ENCODE measurements at regions not wholly inside any gene's neighbourhood (a gene's known extent, or its start where the extent isn't known, plus 50 kb on each side); places are given as distances from the start of the nearest gene placed in this dataset.

DNA sequence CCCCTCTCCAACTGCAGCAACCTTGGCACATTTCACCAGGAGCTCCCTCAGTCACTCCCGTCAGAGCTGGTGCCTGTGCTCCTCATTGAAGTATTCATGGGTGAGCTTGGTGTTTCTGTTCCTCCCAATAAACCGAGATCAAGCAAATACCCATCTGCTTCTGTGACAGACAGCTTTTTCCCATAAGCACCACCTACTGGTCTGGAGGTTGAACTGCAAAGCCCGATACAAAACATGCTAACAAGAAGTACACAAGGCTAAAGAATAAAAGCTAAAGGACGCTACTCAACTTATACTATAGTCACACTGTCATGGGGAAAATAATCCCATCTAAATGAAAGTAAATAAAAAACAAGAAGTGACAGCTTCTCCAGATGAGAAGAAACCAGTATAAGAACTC lies 111.9 kb upstream of the C21orf91 start:
- no peak for TF ChIP-seq ZFX (IDR thresholded peaks at IDR 0.05; ENCODE audit: borderline replicate concordance)
- TF ChIP-seq, protein P1, sequence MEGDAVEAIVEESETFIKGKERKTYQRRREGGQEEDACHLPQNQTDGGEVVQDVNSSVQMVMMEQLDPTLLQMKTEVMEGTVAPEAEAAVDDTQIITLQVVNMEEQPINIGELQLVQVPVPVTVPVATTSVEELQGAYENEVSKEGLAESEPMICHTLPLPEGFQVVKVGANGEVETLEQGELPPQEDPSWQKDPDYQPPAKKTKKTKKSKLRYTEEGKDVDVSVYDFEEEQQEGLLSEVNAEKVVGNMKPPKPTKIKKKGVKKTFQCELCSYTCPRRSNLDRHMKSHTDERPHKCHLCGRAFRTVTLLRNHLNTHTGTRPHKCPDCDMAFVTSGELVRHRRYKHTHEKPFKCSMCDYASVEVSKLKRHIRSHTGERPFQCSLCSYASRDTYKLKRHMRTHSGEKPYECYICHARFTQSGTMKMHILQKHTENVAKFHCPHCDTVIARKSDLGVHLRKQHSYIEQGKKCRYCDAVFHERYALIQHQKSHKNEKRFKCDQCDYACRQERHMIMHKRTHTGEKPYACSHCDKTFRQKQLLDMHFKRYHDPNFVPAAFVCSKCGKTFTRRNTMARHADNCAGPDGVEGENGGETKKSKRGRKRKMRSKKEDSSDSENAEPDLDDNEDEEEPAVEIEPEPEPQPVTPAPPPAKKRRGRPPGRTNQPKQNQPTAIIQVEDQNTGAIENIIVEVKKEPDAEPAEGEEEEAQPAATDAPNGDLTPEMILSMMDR (IDR thresholded peaks at IDR 0.05) = peak; percentile 66
- no peak overlapping the region for H3K27ac ChIP-seq

DNA sequence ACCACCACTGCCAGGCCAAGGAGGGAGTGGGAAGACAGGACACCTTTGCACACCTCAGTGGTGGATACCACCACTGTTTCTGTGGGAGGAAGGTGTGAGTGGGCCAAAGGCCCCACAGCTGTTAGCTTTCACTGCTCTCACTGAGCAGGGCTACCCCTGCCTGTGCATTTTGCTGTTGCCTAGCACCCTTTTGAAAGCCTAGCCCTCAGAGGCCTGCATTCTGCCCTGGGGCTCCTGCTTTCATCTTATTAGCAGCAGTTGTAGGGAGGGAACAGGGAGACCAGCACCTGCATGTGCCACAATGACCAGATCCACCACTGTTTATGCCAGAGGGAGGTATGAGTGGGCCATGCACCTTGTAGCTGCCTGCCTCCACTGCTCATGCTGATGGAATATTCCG lies 110.9 kb upstream of the C21orf91 start:
- no peak overlapping the region for H3K27ac ChIP-seq
- TF ChIP-seq, protein P1 (IDR thresholded peaks at IDR 0.05) = no peak
- no peak for TF ChIP-seq ZFX (IDR thresholded peaks at IDR 0.05; ENCODE audit: borderline replicate concordance)

DNA sequence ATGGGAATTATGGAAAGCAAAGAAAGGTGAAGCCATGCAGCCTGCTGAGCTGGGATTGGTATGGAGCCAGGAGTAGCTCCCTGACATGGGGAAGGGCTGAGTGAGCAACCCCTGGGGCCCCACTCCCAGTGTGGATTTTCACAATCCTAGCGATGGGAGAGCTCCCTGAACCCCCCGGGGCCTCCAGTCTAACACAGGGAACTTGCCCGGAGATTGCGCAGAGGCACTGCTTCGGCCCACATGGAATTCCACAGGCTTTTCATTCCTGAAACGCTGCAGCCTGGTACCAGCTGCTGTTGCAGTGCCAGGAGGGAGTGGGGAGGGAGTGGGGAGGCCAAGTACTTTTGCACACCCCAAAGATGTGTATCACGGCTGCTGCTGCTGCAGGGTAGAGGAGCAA lies 110.4 kb upstream of the C21orf91 start:
- H3K27ac ChIP-seq = no peak overlapping the region
- TF ChIP-seq ZFX (IDR thresholded peaks at IDR 0.05; ENCODE audit: borderline replicate concordance) = no peak
- TF ChIP-seq, protein P1 (IDR thresholded peaks at IDR 0.05) = no peak

DNA sequence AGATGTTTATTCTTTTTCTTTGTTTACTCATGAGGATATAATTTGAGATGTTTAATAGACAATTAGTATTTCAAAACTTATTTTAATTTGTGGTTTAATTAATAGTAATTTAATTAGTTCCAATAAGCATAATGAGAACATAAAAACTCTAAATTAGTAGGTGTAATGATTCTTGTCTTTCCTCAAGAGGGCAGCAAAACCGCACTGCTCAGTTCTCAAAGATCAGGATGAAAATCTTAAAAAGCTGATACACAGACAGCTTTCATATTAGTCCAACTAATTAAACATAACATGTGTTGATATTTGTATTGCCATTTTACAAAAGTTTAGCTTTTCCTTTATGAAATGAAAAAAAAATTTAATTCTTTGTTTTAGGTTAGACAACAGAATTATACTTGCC lies 106.7 kb upstream of the C21orf91 start:
- TF ChIP-seq, protein P1 (IDR thresholded peaks at IDR 0.05) = peak; percentile 82
- TF ChIP-seq ZFX (IDR thresholded peaks at IDR 0.05; ENCODE audit: borderline replicate concordance) = no peak
- H3K27ac ChIP-seq = no peak overlapping the region

DNA sequence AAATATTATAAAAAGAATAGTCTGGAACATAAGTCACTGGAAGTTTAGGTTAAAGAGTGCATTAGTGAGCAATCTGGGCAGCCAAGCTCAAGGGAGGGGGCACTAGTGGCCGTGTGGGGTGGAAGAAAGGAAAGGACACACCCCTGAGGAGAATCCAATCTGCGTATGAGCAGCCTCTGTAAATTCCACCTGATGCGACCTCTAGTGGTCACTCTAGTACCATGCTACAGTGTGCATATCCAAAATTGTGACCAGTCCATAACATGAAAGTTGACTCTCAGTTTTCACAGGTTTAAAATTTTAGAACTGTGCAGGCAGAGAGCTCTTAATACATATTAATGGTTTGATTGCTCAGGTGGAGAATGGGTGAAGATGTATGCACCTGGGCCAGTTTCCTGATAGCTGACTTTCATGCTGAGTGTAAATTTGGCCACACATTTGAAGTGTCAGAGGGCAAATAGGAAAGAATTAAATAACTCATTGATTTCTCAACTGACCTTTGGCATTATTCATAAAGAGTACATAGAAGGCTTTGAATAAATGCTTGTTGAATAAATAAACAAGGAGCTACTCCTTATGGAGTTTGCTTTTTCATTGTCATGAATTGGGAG lies 105.9 kb upstream of the C21orf91 start:
- no peak for TF ChIP-seq ZFX (IDR thresholded peaks at IDR 0.05; ENCODE audit: borderline replicate concordance)
- TF ChIP-seq, protein P1 (IDR thresholded peaks at IDR 0.05) = peak; percentile 88
- H3K27ac ChIP-seq = no peak overlapping the region

DNA sequence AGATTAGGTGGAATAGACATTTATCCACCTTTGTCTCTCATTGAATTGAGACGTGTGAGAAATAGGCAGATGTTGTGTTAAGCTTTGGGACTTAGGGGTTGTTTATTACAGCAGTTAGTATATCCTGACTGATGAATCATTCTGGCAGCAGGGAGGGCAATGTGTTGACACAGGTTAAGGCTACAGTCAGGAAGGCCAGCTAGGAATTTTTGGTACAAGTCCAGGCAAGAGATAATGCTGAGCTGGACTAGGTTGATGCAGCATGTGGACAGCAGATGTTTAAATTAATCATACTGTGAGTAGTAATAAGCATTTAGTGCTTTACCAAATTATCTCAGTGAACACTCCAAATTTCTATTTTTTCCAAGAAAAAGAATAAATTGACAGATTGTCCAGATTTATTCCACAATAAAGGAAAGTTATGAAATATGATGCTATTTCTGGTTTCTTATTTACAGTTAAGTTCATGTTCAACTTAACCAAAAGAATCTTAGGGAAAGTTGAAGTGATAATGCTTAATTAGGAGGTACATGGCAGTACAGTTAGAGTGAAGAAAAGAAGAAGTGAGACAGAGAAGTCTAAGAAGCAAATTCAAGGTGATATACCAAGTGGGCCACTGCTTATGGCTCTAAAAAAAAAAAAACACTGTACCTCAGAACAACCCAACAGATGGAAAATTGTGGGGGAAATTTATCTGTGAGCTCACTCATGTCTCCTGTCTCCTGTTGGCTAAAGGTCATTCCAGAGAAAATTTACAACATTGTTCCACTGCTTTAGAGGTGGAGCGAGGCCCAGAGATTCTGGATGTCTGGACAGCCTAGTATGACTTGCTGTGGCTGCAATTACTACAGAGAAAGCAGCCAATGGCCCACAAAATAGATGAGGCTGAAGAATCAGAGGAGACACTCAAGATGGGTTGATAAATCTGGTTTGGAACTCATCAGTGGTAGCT lies 102.7 kb upstream of the C21orf91 start:
- H3K27ac ChIP-seq = no peak overlapping the region
- TF ChIP-seq ZFX (IDR thresholded peaks at IDR 0.05; ENCODE audit: borderline replicate concordance) = no peak
- TF ChIP-seq, protein P1 (IDR thresholded peaks at IDR 0.05) = no peak

DNA sequence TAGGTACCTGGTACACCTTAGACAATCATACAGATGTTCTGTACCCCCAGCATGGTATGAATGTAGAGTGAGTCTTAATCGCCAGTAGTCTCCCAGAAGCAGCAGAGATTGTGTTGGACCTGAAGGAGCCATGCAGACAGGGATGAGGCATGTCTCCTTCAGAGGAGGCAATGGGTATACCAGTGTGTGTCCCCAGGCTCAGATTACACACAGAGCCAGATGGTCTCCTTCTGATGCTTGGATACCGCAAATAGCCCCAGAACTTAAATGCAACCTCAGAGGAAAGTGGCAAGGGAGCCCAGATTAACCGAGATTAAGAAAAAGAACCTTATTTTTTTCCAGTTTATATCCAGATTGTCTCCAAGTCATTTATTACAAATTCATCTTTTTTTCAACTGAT lies 96.8 kb upstream of the C21orf91 start:
- H3K27ac ChIP-seq = no peak overlapping the region

More for the DNA sequence above, 96.8 kb upstream of the C21orf91 start:
- TF ChIP-seq ZFX (IDR thresholded peaks at IDR 0.05; ENCODE audit: borderline replicate concordance) = no peak
- TF ChIP-seq, protein P1 (IDR thresholded peaks at IDR 0.05) = no peak
